ENCODE measurements at regions not wholly inside any gene's neighbourhood (a gene's known extent, or its start where the extent isn't known, plus 50 kb on each side); places are given as distances from the start of the nearest gene placed in this dataset.

DNA sequence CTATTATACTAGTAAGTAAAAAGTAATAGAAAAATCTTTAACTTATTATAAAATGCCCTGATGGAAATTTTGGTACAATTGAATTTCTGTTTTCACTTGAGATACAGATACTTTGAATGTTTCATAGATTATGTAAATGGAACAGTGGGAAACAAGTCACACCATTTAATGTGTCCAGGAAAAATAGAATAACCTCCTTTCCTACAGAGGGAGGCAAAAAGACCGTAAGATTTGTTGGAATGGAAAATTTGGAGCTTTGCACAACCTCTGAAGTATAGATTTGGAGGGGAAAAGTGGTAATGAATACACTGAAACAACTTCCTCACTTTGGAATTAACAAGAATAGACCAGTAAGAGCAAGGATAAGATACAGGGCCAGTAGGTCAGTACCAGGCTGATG, 149.2 kb upstream of the L3MBTL4 start:
- TF ChIP-seq NFRKB (IDR thresholded peaks at IDR 0.05) (no peak), FOXK2 (IDR thresholded peaks at IDR 0.05) (no peak), SP1 (IDR thresholded peaks at IDR 0.05) (no peak), SUZ12 (IDR thresholded peaks at IDR 0.05) (no peak), HDGF (IDR thresholded peaks at IDR 0.05; ENCODE audit: borderline replicate concordance) (no peak), FOXA1 (IDR thresholded peaks at IDR 0.05) (no peak), L3MBTL2 (conservative IDR thresholded peaks at IDR 0.05) (no peak), BHLHE40 (IDR thresholded peaks at IDR 0.05; ENCODE audit: borderline replicate concordance) (no peak), CTBP1 (IDR thresholded peaks at IDR 0.05; ENCODE audit: borderline replicate concordance) (no peak), ZNF384 (IDR thresholded peaks at IDR 0.05) (no peak), ELF4 (IDR thresholded peaks at IDR 0.05) (no peak), FOXM1 (IDR thresholded peaks at IDR 0.05; ENCODE audit: borderline replicate concordance) (no peak)

Measured in HEK293T (cell line).